ENCODE measurements at regions not wholly inside any gene's neighbourhood (a gene's known extent, or its start where the extent isn't known, plus 50 kb on each side); places are given as distances from the start of the nearest gene placed in this dataset.

DNA sequence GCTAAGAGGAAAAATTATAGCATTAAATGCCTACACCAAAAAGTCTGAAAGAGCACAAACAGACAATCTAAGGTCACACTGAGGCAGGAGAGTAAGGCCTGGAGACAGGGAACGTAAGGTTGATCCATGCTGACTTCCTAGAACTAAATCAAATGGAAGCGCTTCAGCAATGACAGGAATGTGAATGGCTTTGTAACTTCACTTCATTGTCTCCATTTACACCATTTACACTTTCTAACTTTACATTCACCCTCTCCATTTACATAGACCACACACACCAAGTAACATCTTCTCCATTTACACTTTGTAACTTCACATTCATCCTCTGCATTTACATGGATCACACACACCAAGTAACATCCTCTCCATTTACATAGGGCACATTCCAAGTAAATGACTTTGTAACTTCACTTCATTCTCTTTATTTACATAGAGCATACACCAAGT, 103.1 kb upstream of the SPATS2L start:
- no peak overlapping the region for H3K27ac ChIP-seq
- TF ChIP-seq, protein P1, sequence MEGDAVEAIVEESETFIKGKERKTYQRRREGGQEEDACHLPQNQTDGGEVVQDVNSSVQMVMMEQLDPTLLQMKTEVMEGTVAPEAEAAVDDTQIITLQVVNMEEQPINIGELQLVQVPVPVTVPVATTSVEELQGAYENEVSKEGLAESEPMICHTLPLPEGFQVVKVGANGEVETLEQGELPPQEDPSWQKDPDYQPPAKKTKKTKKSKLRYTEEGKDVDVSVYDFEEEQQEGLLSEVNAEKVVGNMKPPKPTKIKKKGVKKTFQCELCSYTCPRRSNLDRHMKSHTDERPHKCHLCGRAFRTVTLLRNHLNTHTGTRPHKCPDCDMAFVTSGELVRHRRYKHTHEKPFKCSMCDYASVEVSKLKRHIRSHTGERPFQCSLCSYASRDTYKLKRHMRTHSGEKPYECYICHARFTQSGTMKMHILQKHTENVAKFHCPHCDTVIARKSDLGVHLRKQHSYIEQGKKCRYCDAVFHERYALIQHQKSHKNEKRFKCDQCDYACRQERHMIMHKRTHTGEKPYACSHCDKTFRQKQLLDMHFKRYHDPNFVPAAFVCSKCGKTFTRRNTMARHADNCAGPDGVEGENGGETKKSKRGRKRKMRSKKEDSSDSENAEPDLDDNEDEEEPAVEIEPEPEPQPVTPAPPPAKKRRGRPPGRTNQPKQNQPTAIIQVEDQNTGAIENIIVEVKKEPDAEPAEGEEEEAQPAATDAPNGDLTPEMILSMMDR (conservative IDR thresholded peaks at IDR 0.05; ENCODE audit: low read depth), result no peak
- ChIA-PET CTCF (no interaction called here), POLR2A (ENCODE audit: low non-redundant PET) (no interaction called here)
- DNase-seq (ENCODE audit: low spot score), result no peak

DNA sequence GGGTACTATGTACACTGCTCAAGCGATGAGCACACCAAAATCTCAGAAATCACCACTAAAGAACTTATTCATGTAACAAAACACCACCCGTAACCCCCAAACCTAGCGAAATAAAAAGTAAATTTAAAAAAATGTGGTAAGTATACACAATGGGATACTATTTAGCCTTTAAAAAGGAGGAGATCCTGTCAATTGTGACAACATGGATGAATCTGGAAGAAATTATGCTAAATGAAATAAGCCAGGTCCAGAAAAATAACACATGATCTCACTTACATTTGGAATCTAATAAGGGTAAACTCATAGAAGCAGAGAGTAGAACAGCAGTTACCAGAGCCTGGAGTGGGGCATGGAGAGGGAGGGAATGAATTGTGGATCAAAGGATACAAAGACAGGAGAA, 98.5 kb upstream of the SPATS2L start:
- DNase-seq (ENCODE audit: low spot score), result no peak
- POLR2A ChIA-PET (ENCODE audit: low non-redundant PET), result no interaction called here
- CTCF ChIA-PET, result no interaction called here
- H3K27ac ChIP-seq, result no peak overlapping the region
- TF ChIP-seq, protein P1 (conservative IDR thresholded peaks at IDR 0.05; ENCODE audit: low read depth), result no peak

DNA sequence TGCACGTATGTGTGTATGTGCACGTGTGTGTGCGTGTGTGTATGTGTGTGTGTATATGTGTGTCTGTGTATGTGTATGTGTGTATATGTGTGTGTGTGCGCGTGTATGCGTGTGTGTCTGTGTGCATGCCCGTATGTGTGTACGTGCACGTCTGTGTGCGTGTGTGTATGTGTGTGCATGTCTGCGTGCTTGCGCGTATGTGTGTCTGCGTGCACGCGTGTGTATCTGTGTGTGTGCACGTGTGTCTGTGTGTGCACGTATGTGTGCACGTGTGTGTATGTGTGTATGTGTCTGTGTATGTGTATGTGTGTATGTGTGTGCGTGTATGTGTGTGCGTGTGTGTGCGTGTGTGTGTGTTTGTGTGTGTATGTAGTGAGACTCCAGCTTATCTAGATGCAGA, 97.5 kb upstream of the SPATS2L start:
- ChIA-PET POLR2A (ENCODE audit: low non-redundant PET) (no interaction called here), CTCF (no interaction called here)
- TF ChIP-seq, protein P1 (conservative IDR thresholded peaks at IDR 0.05; ENCODE audit: low read depth), result no peak
- no peak overlapping the region for H3K27ac ChIP-seq
- no peak for DNase-seq (ENCODE audit: low spot score)

DNA sequence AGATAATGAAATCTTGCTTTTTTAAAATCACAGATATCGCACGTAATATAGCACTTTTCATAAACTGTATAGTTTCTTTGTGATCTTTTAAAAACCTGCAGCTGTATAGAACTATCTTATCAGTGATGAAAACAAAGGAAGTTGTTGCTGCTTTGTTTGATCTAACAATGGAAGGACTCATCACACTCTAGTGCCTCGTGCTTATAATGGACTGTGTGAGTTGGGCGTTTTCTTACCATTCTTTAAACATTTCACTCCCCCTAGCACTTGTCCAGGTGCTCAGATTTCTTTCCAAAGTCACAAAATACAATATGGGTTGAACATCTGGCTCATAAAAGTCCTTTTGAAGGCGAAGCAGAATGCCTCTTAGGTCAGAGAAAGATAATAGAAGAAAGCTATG, 94.8 kb upstream of the SPATS2L start:
- DNase-seq (ENCODE audit: low spot score), result no peak
- no peak overlapping the region for H3K27ac ChIP-seq
- ChIA-PET POLR2A (ENCODE audit: low non-redundant PET) (no interaction called here), CTCF (no interaction called here)
- TF ChIP-seq, protein P1 (conservative IDR thresholded peaks at IDR 0.05; ENCODE audit: low read depth), result no peak

DNA sequence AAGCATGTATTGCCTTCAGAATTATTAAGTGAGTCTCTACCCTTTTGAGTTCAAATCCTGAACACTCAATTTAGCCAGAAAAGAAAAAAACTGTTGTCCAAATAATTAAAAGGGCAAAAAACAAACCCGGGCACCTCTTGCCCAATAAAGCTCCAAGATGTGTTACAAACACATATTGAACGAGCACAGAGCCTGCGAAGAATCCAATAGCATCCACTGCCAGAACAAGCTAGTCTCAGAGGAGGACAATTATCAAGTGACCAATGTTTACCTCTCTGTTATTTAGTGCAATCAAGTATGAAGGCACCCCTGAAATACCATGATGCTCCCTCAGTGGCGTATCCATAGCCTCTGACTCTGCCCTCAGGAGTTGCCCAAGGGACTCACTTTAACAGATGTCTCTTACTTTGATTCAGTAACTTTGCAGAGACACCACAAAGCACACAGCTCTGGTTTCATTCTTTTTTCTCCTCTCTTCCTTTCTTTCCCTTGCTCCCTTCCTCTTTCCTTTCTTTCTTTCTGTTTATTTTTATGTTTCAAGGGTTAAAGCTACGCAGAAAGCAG, 93.5 kb upstream of the SPATS2L start:
- no peak overlapping the region for H3K27ac ChIP-seq
- POLR2A ChIA-PET (ENCODE audit: low non-redundant PET), result no interaction called here
- CTCF ChIA-PET, result no interaction called here
- TF ChIP-seq, protein P1 (conservative IDR thresholded peaks at IDR 0.05; ENCODE audit: low read depth), result no peak
- no peak for DNase-seq (ENCODE audit: low spot score)

DNA sequence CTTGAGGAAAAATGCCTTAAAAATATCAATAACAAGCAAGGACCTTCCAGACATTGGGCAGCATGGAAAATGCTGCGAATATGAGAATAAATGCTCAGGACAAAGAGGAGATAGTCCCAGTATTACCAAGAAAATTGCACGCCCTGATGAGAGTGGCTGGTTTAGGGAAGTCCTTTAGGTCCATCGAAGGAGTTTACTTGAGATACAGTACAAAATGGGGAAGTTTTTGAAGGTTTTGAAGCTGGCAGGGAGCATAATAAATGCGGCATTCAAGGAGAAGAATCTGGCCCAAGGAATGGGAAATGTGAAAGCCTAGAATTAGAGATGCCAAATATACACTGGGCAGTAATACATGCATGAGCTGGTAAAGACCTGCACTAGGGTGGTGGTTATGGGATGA, 90.2 kb upstream of the SPATS2L start:
- ChIA-PET POLR2A (ENCODE audit: low non-redundant PET) (no interaction called here), CTCF (no interaction called here)
- no peak for DNase-seq (ENCODE audit: low spot score)
- H3K27ac ChIP-seq, result no peak overlapping the region
- TF ChIP-seq, protein P1 (conservative IDR thresholded peaks at IDR 0.05; ENCODE audit: low read depth), result no peak

DNA sequence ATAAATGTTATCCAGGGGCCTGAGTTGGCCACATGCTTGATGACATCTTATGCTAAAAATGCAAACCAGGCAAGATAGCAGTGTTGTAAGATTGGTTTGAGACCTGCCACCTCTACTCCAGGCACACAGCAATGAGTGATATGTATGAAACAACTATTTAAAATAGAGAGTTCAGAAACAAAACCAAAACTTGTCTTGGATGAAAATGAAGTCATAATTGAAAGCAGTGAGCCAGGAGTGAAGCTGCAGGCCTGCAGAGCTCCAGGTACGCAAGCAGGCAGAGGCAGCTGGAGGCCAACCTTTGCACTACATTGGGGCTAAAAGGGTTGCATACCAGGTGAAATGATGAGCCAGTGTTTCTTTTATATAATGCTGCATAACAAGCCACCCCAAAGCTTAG, 89.2 kb upstream of the SPATS2L start:
- ChIA-PET CTCF (no interaction called here), POLR2A (ENCODE audit: low non-redundant PET) (no interaction called here)
- DNase-seq (ENCODE audit: low spot score), result no peak
- no peak overlapping the region for H3K27ac ChIP-seq
- TF ChIP-seq, protein P1 (conservative IDR thresholded peaks at IDR 0.05; ENCODE audit: low read depth), result no peak
